G401.6 (cell line): ENCODE measurements at regions not wholly inside any gene's neighbourhood (a gene's known extent, or its start where the extent isn't known, plus 50 kb on each side); places are given as distances from the start of the nearest gene placed in this dataset.
"Not testable (repeated sequence)": the region's sequence is repeated elsewhere in the genome, so short reads cannot be mapped to it uniquely, and the experiment has no call there.

ENCODE experiments used
- FAIRE-seq: peaks from 2 replicates; lab custom pipeline; 2012; peaks lifted over from hg19 to GRCh38; lab: Jason Lieb, UNC

DNA sequence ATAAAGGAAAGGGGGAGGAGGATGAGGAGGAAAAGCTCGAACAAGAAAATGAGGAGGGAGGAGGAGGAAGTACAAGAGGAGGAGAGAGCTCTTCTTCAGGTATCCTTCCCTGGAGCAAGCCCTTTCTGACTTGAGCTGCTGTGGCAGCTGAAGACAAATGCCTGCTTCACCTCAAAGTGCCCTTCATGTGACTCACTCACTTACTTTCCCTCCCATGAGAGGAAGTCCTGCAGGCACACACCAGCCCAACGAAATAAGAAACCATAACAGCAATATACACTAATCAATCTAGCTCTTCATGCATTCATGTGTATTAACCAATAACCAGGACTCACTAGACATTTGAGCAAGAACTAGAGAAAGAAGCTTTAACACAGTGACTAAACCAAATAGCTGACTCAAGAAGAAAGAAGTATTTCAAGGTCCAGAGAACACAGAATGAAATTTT, 251.9 kb downstream of the IGSF11 start:
- no peak for FAIRE-seq

- FAIRE-seq = no peak
These were observed 249.2 kb downstream of the IGSF11 start for GRCh38 chr3:118785415-118785814.

DNA sequence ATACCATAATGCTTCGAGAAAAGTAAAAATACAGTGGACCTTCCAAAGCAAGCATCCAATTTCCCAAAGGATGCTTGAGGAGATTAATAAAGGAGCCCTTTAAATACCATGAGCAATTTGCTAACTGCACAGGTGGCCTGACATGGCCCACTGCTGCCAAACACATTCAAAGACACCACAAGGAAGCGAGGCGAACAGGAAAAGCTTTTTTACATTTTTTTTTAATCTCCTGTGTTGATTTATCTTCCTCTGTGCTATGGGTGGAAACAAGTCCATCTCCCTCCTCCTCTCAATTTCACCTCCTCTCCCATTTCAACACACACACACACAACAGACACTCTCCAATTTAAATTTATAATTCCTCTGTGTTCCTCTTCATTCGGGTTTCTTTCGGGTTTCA, 243.4 kb downstream of the IGSF11 start:
- no peak for FAIRE-seq

DNA sequence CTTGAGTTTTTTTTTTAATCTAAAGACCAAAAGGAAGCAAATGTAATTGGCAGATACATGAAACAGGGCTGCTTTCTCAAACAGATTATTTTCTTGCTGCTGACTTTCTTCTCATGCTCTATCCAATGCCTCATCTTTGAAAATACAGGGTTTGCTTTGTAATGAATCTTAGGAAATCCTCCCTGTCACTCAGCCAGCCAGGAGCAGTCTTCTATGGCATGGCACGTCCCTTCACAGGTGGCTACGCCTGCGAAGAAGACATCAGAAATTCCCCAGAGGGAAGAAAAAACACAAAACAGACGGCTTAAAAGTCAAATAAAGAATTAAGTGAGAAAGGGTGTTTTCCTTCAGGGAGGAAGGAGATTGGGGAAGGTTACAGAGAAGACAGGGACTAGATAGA, 242.5 kb downstream of the IGSF11 start:
- no peak for FAIRE-seq

DNA sequence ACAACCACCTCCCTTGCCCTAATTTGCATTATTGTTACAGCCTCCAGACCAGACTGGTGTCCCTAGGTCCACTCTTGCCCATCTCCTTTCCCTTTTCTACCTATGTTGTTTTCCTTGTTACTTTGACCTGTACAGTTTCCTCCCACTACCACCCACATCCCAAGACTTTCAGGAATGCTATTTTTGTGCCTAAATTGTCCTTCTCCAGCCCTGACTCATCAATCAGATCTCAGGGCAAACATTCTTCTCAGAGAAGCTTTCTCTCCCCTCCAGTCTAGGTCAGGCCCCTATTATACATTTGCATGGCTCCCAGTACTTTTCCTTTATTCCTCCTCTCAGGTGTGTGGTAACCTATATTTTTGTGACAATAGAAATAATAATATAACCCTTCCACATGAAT, 241.5 kb downstream of the IGSF11 start:
- no peak for FAIRE-seq

DNA sequence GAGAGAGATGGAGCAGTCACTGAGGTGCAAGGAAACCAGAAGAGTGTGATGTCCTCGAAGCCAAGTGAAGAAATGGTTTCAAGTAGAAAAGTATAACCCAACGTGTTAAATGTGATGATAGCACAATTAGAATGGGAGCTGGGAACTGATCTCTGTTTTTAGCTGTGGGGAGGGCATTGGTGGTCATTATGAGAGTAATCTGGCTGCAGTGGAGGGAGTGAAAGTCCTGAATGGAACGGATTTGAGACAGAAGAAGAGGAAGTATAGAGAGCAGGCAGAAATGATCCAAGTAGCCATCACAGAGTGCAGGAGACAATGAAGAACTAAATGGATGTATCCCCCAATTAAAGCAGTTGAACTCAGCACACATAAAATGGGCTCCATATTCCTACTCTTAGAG, 235.3 kb downstream of the IGSF11 start:
- FAIRE-seq = no peak

- FAIRE-seq = no peak
These were observed 232.7 kb downstream of the IGSF11 start for GRCh38 chr3:118801899-118802298.

DNA sequence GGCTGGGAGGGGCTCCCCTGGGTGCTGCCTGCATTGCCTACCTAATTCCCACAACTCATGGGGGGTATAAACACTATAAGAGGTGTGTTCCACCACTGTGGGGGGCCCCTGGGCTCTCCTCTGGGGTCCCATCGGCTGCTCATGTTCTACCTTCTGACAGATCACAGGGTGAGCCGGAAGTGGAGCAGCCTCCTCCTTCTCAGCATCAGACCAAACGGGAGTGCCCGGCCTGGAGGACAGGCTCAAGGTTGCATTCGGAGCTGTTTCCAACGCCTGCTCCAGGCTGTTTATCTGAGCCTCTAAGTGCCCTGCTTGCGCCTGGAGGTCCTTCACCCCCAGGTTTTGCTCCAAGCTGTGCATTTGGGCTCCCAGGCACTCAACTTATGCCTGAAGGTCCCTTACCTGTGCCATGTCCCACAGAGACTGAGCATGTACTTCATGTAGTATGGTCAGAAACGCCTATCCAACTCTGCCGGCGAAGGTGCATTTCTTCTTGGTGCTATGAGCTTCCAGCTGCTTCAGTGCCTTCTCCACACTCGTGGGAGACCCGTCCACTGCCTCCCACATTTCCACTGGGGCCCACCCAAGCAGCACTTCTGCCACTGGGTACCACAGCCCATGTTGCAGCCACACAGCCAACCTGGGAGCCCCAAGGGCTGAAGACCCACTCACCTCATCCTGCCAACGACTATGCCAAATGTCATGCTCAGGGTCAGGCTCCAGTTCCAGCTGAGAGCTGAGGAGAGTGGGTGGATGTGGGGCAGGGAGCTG, 232.1 kb downstream of the IGSF11 start:
- FAIRE-seq = no peak

GRCh38 chr3:118803096-118803476, 231.6 kb downstream of the IGSF11 start:
- FAIRE-seq = no peak

DNA sequence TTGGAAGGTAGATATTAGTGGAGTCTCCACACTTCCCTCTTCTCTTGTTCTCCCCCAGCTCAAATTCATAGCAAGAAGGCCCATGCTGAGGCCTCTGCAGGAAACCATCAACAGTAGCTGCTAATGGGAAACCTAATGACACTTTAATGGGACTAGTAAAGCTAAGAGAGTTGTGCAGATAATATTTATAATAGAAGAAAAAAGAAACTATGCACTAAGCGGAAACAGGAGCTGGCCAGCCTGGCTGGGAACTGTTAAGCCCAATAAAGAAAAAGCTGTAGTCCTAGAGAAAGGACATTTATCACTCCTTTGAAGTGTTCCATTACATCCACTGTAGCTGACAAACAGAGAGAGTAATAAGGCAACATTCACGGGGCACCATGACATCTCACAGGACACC, 229.6 kb downstream of the IGSF11 start:
- FAIRE-seq = no peak

- no peak for FAIRE-seq
These were observed 228.2 kb downstream of the IGSF11 start for GRCh38 chr3:118806423-118806822.

- FAIRE-seq = not testable (repeated sequence)
These were observed 227.3 kb downstream of the IGSF11 start for GRCh38 chr3:118807349-118807748.

DNA sequence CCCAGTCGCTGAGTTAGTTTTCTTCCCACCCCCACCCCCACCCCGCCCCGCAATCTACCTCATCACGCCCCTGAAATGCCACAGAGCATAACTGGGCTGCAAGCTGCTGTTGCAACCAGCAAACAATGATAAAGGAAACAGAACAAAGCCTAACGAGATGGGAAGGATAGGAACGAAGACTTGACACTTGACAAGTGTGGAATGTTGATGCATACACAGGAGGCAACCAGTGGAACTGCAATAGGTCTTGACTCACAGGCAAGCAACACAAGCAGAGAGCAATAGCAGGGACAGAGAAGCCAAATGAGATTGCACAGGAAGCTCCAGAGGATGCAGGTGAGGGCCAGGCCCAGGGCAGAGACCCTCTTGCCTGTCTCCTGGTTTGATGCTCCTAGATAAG, 225.9 kb downstream of the IGSF11 start:
- FAIRE-seq = no peak

DNA sequence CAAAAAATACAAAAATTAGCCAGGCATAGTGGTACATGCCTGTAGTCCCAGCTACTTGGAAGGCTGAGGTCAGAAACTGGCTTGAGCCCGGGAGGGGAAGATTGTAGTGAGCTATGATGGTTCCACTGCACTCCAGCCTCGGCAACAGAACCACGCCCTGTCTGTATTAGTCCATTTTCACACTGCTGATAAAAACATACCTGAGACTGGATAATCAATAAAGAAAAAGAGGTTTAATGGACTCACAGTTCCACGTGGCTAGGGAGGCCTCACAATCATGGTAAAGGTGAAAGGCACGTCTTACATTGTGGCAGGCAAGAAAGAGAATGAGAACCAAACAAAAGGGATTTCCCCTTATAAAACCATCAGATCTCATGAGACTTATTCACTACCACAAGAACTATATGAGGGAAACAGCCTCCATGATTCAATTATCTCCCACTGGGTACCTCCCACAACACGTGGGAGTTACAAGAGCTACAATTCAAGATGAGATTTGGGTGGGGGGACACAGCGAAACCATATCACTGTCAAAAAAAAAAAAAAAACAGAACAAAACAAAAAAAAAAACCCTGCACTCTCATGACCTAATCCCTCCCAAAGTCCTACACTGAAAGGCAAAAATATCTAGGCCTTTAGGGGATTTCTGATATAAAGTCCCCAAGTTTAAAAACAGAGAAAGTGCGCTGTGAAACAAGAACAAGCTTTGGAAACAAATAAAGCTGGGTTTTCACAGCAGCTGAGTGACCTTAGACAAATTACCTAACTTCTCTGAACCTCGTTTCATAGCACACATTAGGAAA, 224.7 kb downstream of the IGSF11 start:
- no peak for FAIRE-seq

DNA sequence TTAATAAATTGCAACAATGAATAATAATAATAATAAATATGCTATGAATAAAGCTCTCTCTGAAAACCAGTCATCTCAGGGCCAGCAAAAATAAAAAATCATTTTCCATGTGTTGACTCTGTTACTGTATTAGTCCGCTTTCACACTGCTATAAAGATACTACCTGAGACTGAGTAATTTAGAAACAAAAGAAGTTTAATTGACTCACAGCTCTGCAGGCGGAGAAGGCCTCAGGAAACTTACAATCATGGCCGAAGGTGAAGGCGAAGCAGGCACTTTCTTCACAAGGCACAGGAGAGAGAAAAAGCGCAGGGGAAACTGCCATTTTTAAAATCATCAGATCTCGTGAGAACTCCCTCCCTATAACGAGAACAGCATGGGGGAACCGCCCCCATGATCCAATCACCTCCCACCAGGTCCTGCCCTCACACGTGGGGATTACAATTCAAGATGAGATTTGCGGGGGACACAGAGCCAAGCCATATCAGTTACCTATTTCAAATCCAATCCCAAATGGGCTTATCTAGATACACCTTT, 224.1 kb downstream of the IGSF11 start:
- FAIRE-seq = no peak

DNA sequence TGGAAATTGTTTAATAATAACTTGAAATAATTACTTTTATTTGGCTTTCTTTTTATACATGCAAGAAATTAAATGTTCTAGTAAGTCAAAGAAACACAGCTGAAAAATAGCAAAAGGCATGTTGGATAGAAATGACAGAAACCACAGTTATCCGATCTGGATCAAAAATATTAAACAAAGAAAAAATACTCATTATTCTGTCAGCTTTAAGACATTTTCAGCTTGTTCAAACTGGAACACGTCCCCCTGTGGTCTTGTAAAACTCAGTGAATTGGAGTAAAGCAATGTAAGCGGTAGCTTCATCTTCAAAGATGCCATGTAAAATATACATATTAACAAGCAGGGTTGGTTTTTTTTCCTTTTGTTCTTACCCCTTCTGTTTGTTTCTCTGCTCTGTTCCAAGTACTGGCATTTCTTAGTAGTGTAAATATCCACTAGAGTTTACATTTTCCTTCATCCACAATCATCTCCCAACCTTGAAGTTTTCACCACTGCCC, 223.4 kb downstream of the IGSF11 start:
- no peak for FAIRE-seq

DNA sequence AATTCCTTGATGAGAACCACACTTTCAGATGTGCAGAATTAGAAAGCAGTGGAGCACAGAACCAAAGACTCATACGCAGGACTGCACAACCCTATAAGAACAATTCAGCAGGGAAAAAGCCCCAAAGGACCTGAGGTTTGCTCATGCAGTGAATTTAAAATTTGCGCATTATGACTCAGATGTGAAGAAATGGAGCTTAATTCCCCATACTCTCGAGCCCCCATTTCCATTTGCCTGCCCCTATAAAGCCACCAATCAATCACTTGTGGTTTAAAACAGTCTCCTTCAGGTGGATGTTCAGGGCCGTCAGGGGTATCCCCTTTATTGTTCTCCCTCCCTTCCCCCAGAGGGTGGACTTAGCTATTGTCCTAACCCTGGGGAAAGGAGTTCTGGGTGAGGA, 221.2 kb downstream of the IGSF11 start:
- no peak for FAIRE-seq

- FAIRE-seq = peak; percentile 85
These were observed 216.9 kb downstream of the IGSF11 start for GRCh38 chr3:118817748-118818165.

- FAIRE-seq = no peak
These were observed 216.3 kb downstream of the IGSF11 start for GRCh38 chr3:118818386-118818785.

- no peak for FAIRE-seq
These were observed 211.0 kb downstream of the IGSF11 start for GRCh38 chr3:118823626-118824025.

- FAIRE-seq = no peak
These were observed 207.2 kb downstream of the IGSF11 start for GRCh38 chr3:118827446-118827845.

DNA sequence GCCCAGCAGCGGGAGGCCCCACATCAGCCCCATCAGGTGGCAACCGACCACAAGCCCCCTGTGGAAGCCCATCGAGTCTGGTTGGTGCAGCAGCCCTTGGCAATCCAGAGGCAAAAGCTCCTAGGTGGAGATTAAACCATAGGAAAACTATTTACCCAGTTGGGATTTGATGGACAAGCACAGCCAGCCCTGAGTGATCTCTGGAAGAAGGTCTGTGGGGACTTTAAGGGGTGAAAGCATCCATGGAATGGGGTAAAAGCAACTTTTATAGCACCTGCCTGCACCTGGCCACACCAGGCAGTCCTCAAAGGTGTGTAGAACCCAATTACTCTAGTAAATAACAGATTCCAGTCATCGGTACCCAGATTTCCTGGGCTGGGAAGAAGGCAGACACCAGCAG, 206.3 kb downstream of the IGSF11 start:
- FAIRE-seq = no peak

DNA sequence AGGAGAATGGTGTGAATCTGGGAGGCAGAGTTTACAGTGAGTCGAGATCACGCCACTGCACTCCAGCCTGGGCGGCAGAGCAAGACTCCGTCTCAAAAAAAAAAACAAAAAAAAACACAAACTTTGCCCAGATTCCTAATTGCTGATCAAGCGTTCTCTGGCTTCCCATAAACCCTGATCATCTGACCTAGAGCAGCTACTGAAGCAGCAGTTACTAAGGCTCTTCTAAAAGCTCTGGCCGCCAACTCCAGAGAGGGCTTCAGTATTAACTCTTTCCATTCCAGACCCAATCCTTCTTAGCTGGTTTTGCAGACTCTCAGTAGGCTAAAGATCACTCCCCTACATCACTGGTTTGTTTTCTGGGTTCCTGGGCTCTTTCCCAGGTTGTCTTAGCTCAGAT, 201.6 kb downstream of the IGSF11 start:
- FAIRE-seq = no peak
